HG03575 (cell line): ENCODE measurements at regions not wholly inside any gene's neighbourhood (a gene's known extent, or its start where the extent isn't known, plus 50 kb on each side); places are given as distances from the start of the nearest gene placed in this dataset.

Experiments
- ATAC-seq: cut with Tn5 transposase; IDR thresholded peaks from one replicate; pipeline ENCODE4 v1.9.1; 2021; ENCODE audit not compliant: unreplicated experiment, insufficient number of reproducible peaks, low FRiP score; ENCODE audit errors: extremely low read depth

DNA sequence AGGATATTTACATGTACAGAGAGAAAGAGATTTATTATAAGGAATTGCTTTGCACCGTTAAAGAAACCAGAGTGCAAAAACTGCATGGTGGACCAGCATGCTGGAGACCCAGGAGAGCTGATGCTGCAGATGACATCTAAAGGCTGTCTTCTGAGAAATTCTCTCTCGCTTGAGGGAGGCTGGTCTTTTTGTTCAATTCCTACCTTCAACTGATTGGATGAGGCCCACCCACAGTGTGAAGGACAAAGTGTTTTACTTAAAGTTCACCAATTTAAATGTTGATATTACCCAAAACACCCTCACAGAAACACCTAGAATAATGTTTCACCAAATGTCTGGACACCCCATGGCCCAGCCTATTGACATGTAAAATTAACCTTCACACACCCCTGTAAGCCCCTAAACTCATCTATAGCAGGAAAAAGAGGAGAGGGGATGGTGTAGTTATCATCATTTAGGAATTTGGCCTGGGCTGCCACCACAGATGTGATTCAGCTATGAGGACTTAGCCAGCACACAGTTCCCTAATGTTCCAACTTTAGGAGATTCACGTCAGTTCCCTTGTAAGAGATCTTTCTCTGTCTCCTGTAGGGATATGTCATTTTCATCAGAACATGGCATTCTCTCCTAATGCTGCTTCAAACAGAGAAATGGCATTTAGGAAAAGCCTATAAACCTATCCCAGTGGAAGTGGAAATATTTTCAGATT lies 358.2 kb upstream of the TLE4 start:
- ATAC-seq: no peak

DNA sequence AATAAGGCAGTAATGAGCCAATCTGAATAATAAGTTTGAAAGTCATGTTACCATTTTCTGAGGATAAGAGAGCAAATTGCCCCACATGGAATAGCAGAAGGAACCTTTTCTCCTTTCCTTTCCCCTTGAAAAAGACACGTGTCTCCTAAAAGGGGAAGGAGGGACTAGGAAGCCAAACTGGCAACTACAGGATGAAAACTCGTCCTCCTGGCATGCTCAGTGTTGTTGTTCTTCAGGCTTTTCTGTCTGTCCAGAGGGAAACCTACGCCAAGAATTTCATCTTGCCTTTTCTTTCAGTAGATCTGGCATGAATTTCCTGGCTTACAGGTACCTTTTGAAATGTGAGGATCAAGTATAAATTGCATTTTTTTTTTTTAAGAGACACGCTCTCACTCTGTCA lies 355.9 kb upstream of the TLE4 start:
- no peak for ATAC-seq

DNA sequence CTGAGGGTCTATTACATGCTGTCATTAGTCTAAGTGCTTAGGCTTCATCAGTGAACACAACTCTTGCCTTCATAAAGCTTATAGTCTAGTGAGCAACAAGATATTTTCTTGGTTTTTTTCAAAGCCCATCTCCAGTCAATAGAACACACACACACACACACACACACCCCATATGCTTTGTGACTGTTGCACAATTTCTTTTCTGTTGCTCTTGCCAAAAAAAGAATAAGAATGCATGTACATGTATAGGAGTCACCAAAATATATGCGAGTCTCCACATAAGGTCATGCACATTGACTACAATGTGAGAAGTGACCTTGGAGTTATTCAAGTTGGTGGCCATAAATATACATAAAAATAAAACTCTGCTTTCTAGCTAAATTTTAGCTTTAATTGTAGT lies 351.5 kb upstream of the TLE4 start:
- no peak for ATAC-seq

DNA sequence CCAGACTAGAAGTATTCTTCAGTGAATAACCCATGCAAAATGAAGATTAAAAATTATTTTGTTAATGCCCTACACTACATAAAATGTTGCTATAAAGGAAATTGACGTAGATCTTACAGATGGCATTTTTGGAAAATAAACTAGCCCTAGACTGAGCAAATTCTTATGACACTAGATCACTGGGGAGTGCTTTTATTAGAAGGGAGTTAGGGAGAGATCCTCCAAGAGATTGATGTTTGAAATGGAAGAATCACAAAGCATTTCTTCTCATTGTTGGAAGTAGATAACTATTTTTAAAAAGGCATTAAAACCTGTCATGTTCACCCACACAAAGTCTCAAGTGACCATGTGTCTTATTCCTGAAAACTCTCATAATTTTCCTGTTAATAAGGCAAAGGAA lies 351.1 kb upstream of the TLE4 start:
- ATAC-seq: no peak

DNA sequence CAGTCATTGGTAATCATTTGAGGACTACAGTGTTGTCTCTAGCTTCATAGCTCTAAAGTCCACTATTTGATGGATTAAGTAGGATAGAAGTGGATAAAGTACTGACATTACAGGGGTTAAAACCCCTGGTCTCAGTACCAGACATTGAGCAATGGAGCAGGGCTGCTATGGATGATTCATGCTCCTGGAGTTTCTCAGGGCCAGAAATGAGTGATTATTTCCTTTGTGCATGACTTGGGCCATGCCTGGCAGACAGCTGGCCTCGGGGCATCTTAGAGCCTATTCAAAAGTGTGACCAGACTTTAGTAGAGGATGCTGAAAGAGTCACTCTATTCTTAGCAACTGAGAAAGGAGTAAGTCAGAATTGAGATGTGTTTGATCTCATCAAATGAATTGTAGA lies 350.7 kb upstream of the TLE4 start:
- ATAC-seq: no peak

DNA sequence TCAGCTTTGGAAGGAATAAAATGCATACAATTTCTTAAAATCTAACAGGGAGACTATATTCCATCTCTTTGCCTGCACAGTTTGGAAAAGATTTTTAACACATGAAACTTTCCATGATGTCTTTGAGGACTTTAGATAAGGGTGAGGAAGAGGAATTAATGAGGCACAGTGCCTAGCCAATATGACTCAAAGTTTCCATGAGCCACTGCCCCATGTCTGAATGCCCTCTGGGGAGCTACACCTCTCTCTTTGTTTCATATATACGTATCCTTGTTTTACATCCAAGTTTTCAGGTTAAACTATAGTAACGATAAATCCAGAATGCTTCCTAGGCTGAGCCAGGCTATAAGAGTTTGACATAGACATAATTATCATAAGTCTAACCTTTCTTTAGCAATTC lies 349.3 kb upstream of the TLE4 start:
- ATAC-seq: no peak

DNA sequence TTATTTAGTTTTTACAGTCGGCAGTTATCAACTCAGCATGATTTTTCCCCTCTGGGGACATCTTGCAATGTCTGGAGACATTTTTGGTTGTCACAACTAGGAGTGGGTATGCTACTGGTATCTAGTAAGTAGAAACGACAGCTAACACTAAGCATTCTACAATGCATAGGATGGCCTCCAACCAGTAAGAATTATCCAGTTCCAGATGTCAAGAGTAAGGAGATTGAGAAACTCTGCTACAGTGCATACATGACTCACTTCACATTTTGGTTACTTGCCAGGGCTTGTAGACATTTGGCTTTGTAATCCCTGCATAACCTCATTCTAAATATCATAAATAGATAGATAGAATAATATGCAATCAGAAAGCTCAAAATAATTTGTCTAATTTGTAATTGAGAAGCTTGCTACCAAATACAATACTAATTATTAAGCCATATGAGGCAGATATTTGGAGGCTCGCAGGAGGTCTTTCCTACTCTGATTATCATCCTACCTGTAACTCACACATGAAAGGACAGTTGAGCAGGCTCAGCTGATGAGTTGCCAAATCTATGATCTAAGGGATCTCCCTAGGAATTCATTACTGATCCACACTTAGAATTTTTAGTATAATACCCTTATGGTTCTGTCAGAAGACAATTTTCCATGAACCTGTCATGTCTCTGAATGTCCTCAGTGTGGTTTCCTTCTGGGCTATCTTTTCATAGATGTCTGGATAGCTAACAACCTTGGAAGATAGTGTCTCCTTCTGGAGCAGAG lies 346.9 kb upstream of the TLE4 start:
- ATAC-seq: no peak

DNA sequence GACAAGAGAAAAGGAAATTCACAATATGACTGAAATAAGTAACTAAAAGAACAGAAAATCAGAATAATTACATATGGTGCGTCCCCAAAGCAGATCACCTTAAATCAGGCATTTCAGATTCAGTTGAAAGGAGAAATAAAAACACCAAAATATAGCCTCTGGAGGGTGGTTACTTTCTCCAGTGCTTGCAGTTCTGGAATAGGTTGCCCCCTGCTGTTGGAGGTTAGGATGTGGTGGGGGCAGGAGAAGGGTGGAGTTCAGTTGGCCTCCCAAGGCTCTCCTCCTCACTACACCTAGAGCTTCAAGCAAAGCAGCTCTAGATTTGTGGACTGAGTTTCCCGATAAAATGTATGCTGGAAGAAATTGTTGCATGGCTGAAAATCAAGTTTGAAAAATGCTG lies 338.2 kb upstream of the TLE4 start:
- ATAC-seq: no peak

DNA sequence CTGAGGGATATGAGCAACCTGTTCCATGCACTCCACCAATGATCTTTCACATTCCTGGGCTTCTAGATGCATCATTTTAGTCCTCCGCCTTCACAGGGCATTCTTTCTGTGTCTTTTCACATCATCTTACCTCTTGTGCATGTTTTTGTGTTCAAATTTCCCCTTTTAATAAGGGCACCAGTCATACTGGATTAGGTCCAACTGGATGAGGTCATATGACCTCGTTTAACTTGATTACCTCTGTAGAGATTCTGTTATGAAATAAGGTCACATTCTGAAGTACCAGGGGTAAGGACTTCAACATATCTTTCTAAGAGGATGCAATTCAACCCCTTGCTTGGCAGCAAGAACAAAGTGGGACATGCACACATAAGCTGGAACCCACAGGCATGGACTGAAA lies 335.3 kb upstream of the TLE4 start:
- ATAC-seq: no peak

DNA sequence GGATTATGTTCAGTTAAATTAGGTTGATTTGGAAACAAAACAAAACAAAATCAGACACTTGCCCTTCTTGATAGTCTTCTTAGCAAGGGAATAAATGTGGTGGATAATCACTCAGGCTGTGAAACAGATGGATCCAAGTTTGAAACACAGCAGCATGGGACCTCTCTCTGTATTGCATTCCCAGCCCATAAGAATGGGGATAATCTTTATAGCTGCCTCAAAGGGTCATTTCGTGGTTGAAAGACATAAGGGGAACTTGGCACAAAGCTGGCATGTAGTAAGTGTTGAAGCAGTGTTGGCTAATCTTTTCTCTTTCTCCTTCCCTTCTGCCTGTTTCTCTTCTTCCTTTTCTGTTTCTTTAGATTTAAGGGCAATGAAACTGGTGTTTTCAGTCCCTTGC lies 333.9 kb upstream of the TLE4 start:
- ATAC-seq: no peak

DNA sequence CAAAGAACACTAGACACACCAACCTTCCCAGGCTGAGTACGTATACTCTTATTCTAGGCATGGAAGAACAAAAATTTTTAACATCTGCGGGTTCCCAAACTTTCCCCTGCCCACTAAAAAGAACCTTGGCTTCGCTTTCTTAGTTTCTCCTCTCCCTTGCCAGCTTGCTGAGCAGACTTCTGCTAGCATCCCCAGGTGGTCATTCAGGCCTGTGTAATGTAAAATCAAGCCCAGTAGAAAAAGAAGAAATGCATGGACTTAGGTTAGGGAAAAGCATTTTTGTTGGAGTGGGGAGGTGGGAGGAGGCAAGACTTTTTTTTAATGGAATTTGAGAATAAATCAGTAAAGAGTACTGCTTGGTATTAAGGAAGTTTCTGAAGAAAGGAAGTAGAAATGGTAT lies 331.0 kb upstream of the TLE4 start:
- ATAC-seq: no peak

DNA sequence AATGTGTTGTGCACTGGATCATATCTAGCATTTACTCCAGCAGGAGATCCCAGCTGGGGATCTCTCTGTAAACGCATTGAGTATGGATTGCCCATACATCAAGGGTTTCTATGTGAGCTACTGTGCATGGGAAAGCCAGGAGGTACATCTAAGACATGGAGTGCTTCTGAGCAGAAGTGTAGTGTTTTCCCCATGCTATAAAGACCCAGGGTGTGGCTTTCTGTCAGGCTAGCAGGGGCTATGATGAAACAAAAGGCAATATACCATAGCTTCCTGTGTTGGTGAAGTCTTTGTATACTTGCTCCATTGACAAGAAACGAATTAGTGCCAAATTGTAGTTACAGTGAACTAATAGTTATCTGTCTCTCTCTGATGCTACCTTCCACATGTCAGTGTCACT lies 329.3 kb upstream of the TLE4 start:
- ATAC-seq: no peak

DNA sequence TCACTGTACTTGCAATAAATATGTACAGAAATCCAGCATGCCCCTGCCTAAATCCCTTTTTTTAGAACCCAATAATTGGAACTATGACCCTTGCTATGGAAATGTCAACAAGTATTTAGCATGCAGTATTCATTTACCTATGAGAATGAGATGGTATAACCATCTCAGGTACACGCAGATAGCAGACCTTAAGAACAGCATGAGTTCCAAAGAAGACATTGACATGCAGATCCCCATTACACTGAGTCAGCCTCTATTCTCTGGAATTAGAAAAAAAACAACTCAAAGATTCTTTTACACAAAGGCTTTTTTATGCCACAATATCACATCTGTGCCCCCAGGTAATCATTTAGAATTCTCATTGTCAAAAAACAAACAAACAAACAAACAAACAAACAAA lies 325.6 kb upstream of the TLE4 start:
- ATAC-seq: no peak

DNA sequence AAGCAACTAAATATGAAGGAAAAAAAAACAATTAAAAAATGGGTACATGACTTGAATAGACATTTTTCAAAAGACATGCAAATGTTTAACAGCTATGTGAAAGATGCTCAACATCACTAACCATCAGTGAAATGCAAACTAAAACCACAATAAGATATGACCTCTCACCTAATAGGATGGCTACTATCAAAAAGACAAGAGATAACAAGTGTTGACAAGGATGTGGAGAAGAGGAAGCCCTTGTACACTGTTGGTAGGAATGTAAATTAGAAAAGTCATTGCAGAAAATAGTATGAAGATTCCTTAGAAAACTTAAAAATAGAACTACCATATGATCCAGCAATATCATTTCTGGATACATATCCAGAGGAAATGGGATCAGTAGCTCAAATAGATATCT lies 324.7 kb upstream of the TLE4 start:
- no peak for ATAC-seq

DNA sequence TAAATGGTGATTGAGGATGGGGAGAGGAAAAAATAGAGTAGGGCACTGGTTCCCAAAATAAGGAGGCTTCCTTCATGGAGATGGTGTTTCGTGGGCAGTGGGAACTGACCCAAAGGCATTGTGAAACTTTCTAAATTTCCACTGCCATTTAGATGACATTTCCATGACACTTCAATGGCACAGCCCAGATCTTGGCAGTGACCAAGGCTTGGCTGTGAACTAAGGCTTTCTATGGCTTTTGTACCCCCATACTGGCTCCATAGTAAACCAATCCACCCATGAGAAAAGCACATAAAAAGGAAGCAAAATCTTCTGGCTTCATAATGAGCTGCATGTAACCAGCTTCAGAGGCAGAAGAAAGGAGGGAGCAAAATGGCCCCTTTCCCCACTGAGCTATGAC lies 321.0 kb upstream of the TLE4 start:
- ATAC-seq: no peak

DNA sequence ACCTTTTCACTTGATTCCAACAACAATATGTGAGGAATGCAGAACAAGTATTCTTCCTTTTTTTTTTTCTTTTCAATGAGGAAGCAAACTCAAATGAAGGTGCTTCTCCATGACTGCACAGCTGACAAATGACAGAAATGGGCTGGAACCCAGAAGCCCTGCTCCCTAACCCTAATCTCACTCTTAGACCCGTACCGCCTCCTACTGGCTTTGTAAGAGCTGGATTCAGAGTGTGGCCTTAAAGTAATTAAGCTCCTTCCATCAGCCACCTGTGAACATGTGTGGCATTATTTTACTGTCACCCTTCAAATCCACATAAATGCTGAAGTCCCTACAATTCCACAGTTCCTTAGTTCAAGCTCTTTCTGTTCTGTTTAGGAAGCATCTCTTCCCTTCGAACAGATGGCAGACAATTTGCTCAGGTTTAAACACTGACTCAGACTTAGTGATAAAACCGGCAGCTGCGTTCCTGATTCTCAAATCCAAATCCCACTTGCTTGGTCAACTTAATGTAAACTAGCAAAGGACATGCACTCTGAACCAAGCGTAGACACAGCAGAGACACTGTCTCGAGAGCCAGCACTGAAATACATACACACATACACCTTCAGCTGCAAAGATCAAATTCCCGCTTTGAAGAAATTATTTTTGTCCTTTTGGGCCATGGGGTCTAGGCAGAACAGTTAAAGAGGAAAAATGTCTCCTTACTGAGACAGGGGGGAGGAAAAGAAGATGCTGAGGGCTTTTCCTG lies 316.7 kb upstream of the TLE4 start:
- ATAC-seq: no peak

DNA sequence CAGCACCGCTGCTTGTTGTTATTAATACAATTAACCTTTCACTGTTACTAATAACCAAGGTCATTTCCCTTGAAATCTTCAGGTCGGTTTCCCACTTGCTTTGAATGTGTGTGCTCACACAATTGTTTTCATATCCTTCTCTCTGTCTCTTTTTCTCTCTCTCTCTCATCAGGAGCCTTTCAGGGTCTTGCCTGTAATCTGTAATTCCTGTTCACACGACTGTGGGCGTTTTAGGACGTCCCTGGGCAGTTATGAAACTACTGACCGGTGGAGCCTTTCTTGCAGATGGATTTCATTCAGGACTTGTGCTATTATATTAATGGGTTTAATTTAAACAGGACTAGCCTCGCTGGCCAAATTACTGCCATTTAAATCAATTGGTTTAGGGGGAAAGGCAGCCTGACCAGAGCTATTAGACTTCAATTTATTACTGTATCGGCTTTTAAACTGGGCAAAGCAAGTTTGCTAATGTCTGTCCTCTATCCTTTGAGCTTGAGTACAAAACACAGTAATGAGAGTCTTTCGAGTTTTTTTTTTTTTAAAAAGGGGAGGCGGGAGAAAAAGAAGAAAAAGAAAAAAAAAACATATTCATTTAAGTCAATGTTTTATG lies 316.0 kb upstream of the TLE4 start:
- no peak for ATAC-seq

DNA sequence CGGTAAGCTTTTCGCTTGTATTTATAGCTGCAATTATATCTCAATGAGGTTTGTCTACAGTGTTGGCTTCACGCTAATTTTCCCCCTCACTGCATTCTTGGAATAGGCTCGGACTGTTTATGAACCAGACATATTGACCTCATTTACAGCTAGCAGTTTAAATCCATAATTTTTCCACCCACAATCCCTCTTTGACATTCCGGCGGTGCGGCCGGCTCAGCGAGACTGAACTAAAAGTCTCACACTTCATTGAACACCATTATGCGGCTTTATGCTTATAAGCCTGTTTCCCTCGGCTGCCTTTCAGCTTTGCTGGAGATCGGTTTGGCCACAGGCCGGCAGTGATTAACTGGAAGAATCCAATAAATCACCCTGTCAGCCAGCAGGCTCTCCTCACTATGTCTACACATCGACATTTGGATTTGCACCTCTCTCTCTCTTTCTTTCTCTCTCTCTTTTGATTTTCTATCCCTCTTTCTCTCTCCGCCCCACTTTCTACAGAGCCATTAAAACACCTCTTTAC lies 315.0 kb upstream of the TLE4 start:
- ATAC-seq: no peak

DNA sequence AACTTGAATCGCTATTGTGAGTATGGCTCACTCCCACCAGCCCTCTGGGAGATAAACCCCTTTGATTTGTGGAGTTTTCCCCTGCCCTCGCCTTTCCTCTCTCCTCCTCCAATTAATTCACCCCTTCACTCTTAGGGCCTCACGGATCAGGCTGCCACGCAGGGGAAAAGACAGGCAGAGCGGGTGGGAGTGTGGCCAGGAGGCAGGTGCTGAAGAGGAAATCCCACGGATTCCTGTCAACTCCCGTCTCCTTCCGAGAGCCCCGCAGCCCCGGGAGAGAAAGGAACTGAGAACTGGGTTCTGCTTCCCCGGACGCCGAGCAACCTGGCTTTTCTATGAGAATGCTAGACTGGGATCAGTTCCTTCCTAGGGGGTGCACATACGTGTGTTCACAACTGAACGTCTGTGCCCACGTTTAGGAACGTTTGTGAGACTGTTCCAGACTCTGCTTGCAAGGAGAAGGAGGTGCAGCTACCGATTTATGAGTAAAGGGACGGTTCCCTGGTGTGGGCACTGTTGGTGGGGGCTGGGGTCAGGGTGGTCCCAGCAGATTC lies 314.5 kb upstream of the TLE4 start:
- no peak for ATAC-seq
